BJ (cell line): ENCODE measurements at regions not wholly inside any gene's neighbourhood (a gene's known extent, or its start where the extent isn't known, plus 50 kb on each side); places are given as distances from the start of the nearest gene placed in this dataset.

ENCODE experiments used
- CTCF ChIA-PET: fragments of 350-600 bp; formaldehyde crosslinking; extraction: SDS; loops from one replicate; lab custom pipeline; 2021; ENCODE audit warnings: antibody characterized with exemption, inconsistent platforms; lab: Yijun Ruan, JAX
- POLR2A ChIA-PET: fragments of 300-600 bp; sonication (Branson Sonifier 250); formaldehyde crosslinking; extraction: SDS; loops from one replicate; lab custom pipeline; 2021; ENCODE audit warnings: antibody characterized with exemption; lab: Charles Lee
- DNase-seq: peaks from one replicate; pipeline ENCODE4 v3.0.0-alpha.2; 2011; ENCODE audit warnings: low read depth
- H3K27me3 ChIP-seq: 2 replicates; pipeline ENCODE4 v1.6.0; 2011; ENCODE audit warnings: low read length; ENCODE audit not compliant: control insufficient read depth, insufficient read depth
- H3K36me3 ChIP-seq: 2 replicates; pipeline ENCODE4 v1.5.1; 2011; ENCODE audit warnings: low read length; ENCODE audit not compliant: control insufficient read depth, insufficient read depth
- H3K4me3 ChIP-seq: 2 replicates; pipeline ENCODE4 v1.5.1; 2011; ENCODE audit warnings: low read depth, mild to moderate bottlenecking, control low read depth, low read length
- TF ChIP-seq, protein P1 (sequence below): IDR thresholded peaks from 2 replicates; pipeline ENCODE4 v1.5.1; 2011; ENCODE audit warnings: low read depth, mild to moderate bottlenecking, control low read depth, inconsistent platforms, low read length, moderate library complexity; ENCODE audit not compliant: insufficient read depth

GRCh38 chrX:150012647-150013381, 74.5 kb upstream of the EOLA2 start:
- no peak for DNase-seq
- Histone ChIP-seq H3K27me3 (no peaks in the 10 kb centered on the region), H3K36me3 (no peaks in the 10 kb centered on the region), H3K4me3 (no peak overlapping the region)
- ChIA-PET CTCF (no interaction called here), POLR2A (no interaction called here)
- TF ChIP-seq, protein P1, sequence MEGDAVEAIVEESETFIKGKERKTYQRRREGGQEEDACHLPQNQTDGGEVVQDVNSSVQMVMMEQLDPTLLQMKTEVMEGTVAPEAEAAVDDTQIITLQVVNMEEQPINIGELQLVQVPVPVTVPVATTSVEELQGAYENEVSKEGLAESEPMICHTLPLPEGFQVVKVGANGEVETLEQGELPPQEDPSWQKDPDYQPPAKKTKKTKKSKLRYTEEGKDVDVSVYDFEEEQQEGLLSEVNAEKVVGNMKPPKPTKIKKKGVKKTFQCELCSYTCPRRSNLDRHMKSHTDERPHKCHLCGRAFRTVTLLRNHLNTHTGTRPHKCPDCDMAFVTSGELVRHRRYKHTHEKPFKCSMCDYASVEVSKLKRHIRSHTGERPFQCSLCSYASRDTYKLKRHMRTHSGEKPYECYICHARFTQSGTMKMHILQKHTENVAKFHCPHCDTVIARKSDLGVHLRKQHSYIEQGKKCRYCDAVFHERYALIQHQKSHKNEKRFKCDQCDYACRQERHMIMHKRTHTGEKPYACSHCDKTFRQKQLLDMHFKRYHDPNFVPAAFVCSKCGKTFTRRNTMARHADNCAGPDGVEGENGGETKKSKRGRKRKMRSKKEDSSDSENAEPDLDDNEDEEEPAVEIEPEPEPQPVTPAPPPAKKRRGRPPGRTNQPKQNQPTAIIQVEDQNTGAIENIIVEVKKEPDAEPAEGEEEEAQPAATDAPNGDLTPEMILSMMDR, result no peak

DNA sequence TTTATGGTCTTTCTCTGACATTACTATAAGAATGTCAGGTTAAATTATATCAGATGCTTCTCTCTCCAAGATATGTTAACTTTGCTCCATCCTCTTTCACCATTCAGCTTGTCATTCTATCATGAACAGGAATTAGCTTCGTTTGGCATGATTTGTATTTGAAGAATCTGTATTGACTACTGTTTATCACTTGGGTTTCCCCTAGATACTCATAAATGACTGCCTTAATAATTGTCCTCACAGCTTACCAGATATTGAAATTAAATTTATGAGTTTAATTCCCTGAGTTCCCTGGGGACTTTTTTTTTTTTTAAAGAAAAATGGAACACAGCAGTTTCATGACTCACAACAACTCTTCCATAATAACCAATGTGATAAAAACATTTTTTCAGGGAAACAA, 76.2 kb upstream of the EOLA2 start:
- DNase-seq, result no peak
- TF ChIP-seq, protein P1, result no peak
- ChIA-PET POLR2A (no interaction called here), CTCF (no interaction called here)
- Histone ChIP-seq H3K36me3 (no peaks in the 10 kb centered on the region), H3K27me3 (no peaks in the 10 kb centered on the region), H3K4me3 (no peak overlapping the region)

DNA sequence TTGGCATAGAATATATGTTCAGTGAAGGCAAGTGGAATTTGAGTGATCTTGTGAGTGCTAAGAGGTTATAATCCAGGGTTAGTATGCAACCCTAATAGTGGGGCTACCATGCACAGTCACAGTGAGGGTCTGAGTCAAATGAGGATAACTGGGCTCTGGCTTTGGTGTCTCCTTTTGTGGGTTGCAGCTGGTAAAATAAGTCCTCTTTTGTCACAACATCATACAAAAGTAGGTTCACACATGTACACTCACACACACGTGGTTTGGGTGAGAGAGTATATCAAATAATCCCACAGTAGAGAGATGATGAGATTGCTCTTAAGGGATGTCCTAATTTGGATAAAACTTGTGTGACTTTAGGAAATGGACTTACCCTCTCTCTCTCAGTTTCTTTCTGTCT, 79.6 kb upstream of the EOLA2 start:
- TF ChIP-seq, protein P1, result no peak
- no peaks in the 10 kb centered on the region for H3K36me3 ChIP-seq
- H3K27me3 ChIP-seq, result no peaks in the 10 kb centered on the region
- no peak for DNase-seq
- ChIA-PET POLR2A (no interaction called here), CTCF (no interaction called here)
- no peak overlapping the region for H3K4me3 ChIP-seq

DNA sequence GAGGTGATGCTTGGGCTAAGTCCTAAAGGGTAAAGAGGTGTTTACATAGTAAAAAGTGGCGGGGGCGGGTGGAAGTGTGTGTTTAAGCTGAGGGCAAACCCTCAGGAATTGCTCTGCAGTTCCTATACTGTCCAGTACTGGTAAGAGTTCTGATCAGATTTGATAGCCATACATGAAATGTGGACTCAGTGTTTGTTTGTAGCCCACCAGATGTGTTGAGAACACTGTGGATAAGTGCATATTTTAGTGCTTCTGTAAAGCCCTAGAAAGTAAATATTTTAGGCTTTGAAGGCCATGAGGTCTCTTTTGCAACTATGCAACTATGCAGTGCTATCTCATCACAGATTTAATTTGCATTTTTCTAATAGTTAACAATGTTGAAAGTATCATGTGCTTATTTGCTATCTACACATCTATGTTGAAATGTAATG, 80.7 kb upstream of the EOLA2 start:
- TF ChIP-seq, protein P1, result no peak
- no peak for DNase-seq
- ChIA-PET POLR2A (no interaction called here), CTCF (no interaction called here)
- H3K27me3 ChIP-seq, result no peaks in the 10 kb centered on the region
- no peak overlapping the region for H3K4me3 ChIP-seq
- H3K36me3 ChIP-seq, result no peaks in the 10 kb centered on the region

DNA sequence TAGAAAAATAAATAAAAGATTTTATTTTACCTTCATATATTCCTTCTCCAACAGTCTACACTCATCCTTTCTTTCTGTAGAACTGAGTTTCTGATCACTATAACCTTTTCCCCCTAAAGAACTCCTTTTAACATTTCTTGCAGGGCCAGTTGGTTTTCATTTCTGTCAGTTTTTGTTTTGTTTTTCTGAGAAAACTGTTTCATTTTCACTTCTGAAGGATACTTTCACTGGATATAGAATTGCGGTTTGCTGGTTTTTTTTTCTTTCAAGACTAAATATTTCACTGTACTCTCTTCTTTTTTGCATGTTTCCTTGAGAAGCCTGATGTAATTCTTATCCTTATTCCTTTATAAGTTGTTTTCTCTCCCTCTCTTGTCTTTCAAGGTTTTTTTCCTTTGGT, 90.4 kb upstream of the EOLA2 start:
- ChIA-PET CTCF (no interaction called here), POLR2A (no interaction called here)
- no peak for DNase-seq
- no peak overlapping the region for H3K4me3 ChIP-seq
- no peaks in the 10 kb centered on the region for H3K36me3 ChIP-seq
- no peaks in the 10 kb centered on the region for H3K27me3 ChIP-seq
- TF ChIP-seq, protein P1, result no peak
